ENCODE measurements at regions not wholly inside any gene's neighbourhood (a gene's known extent, or its start where the extent isn't known, plus 50 kb on each side); places are given as distances from the start of the nearest gene placed in this dataset.

DNA sequence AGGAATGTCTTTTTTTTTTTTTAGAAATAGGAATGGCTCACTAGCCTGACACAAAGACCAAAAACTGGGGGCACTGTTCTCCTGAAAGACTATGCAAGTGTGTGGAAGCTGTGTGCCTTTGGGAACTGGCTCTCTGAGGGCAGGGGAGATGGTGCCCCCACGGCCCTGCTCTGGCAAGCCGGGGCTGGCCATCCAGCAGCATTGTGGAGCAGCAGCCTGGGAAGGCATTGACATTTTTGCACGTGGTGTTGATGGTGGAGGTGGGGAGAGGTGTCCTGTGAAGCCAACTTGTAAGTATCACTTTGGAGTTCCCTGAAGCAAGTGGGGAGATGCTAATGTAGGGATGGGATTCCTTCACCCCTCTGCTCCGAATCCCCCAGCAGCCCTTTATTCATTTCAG is 460.1 kb downstream of the RPS6KC1 start:
- Mint-ChIP-seq H3K27me3 (ENCODE audit: low read depth) (peaks cover 24% of the 10 kb centered on the region), H3K4me1 (peaks cover 21% of the 10 kb centered on the region), H3K4me3 (no peak overlapping the region), H3K27ac (no peak overlapping the region), H3K9me3 (no peaks in the 10 kb centered on the region), H3K36me3 (no peaks in the 10 kb centered on the region)
- TF ChIP-seq ZNF423 (CRISPR knock-in tag; IDR thresholded peaks at IDR 0.05) (no peak), JAZF1 (CRISPR knock-in tag; IDR thresholded peaks at IDR 0.05) (no peak), FOXK1 (CRISPR knock-in tag; IDR thresholded peaks at IDR 0.05) (no peak), CTCF (IDR thresholded peaks at IDR 0.05) (no peak), GRHL2 (CRISPR knock-in tag; IDR thresholded peaks at IDR 0.05; ENCODE audit: insufficient replicate concordance, severe bottlenecking) (no peak), TEAD1 (CRISPR knock-in tag; IDR thresholded peaks at IDR 0.05) (no peak), ZNF121 (CRISPR knock-in tag; IDR thresholded peaks at IDR 0.05) (no peak), SP1 (CRISPR knock-in tag; conservative IDR thresholded peaks at IDR 0.05) (no peak)
- TF ChIP-seq, protein P1, sequence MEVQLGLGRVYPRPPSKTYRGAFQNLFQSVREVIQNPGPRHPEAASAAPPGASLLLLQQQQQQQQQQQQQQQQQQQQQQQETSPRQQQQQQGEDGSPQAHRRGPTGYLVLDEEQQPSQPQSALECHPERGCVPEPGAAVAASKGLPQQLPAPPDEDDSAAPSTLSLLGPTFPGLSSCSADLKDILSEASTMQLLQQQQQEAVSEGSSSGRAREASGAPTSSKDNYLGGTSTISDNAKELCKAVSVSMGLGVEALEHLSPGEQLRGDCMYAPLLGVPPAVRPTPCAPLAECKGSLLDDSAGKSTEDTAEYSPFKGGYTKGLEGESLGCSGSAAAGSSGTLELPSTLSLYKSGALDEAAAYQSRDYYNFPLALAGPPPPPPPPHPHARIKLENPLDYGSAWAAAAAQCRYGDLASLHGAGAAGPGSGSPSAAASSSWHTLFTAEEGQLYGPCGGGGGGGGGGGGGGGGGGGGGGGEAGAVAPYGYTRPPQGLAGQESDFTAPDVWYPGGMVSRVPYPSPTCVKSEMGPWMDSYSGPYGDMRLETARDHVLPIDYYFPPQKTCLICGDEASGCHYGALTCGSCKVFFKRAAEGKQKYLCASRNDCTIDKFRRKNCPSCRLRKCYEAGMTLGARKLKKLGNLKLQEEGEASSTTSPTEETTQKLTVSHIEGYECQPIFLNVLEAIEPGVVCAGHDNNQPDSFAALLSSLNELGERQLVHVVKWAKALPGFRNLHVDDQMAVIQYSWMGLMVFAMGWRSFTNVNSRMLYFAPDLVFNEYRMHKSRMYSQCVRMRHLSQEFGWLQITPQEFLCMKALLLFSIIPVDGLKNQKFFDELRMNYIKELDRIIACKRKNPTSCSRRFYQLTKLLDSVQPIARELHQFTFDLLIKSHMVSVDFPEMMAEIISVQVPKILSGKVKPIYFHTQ (CRISPR knock-in tag; IDR thresholded peaks at IDR 0.05), result no peak
- TF ChIP-seq, protein P2, sequence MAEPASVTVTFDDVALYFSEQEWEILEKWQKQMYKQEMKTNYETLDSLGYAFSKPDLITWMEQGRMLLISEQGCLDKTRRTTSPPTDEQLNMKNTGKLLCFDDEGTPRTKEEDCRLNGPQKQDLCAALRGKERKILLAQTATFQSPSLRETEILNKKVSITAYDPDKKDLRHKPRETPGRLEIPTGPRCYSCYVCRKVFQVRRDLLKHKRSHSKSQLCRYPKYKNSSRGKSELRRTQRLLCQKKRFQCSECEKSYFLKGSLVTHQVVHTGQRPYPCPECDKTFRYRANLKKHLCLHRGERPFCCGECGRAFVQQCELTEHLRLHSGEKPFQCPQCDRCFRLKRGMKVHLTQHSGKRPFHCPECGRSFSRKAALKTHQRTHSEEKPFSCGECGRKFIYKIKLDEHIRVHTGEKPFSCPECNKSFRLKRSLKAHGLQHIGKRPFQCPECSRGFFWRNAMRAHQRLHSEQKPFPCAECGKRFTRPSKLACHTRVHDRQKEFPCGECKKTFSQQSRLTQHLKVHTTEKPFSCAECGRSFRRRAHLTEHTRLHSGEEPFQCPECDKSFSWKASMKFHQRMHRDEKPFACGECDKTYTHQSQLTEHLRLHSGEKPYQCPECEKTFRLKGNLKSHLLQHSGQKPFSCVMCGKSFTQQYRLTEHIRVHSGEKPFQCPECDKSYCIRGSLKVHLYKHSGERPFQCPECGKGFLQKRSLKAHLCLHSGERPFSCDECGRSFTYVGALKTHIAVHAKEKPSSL (CRISPR knock-in tag; conservative IDR thresholded peaks at IDR 0.05), result no peak
- ATAC-seq (no peak), DNase-seq (ENCODE audit: low spot score) (no peak)
- ChIA-PET CTCF (no interaction called here), POLR2A (no interaction called here)

- Mint-ChIP-seq H3K27me3 (ENCODE audit: low read depth) (peaks cover 13% of the 10 kb centered on the region), H3K4me1 (peaks cover 16% of the 10 kb centered on the region), H3K36me3 (no peaks in the 10 kb centered on the region), H3K9me3 (no peaks in the 10 kb centered on the region), H3K4me3 (no peak overlapping the region), H3K27ac (no peak overlapping the region)
- ChIA-PET POLR2A (no interaction called here), CTCF (no interaction called here)
- no peak for ATAC-seq
- no peak for DNase-seq (ENCODE audit: low spot score)
- TF ChIP-seq GABPB1 (CRISPR knock-in tag; IDR thresholded peaks at IDR 0.05), result no peak
- TF ChIP-seq, protein P1 (CRISPR knock-in tag; IDR thresholded peaks at IDR 0.05), result no peak
- no peak for TF ChIP-seq ZNF532 (CRISPR knock-in tag; IDR thresholded peaks at IDR 0.05; ENCODE audit: borderline replicate concordance)
- no peak for TF ChIP-seq ZNF121 (CRISPR knock-in tag; IDR thresholded peaks at IDR 0.05)
- TF ChIP-seq ZNF263 (CRISPR knock-in tag; IDR thresholded peaks at IDR 0.05; ENCODE audit: low read depth), result no peak
- no peak for TF ChIP-seq ZNF512 (CRISPR knock-in tag; IDR thresholded peaks at IDR 0.05; ENCODE audit: borderline replicate concordance)
- TF ChIP-seq SMAD3 (CRISPR knock-in tag; IDR thresholded peaks at IDR 0.05; ENCODE audit: borderline replicate concordance), result no peak
- TF ChIP-seq OVOL2 (CRISPR knock-in tag; IDR thresholded peaks at IDR 0.05; ENCODE audit: borderline replicate concordance), result no peak
- TF ChIP-seq USF2 (CRISPR knock-in tag; IDR thresholded peaks at IDR 0.05), result no peak
- TF ChIP-seq ZNF232 (CRISPR knock-in tag; IDR thresholded peaks at IDR 0.05), result no peak
Observed at GRCh38 chr1:213512316-213512715, 461.3 kb downstream of the RPS6KC1 start.
